HCT116 (cell line): ENCODE measurements at regions not wholly inside any gene's neighbourhood (a gene's known extent, or its start where the extent isn't known, plus 50 kb on each side); places are given as distances from the start of the nearest gene placed in this dataset.

ENCODE experiments used
- ATAC-seq: fragments of 200-7000 bp; cut with Tn5 transposase; 2 replicates; pipeline ENCODE4 v1.9.1; 2020; ENCODE audit warnings: mild to moderate bottlenecking, moderate library complexity
- BruUV-seq: library from RNA; stranded (reverse); fragments of 400-500 nt; replicated peaks from 2 replicates; lab custom pipeline; 2021; lab: Mats Ljungman, UMichigan
- CTCF ChIA-PET: fragments of 300-600 bp; sonication (Branson Sonifier 250); formaldehyde crosslinking; loops from one replicate; lab custom pipeline; 2021; ENCODE audit warnings: antibody characterized with exemption; lab: Charles Lee
- POLR2A ChIA-PET: fragments of 300-600, 350-600 bp; sonication (Branson Sonifier 250); formaldehyde crosslinking; loops from one replicate; lab custom pipeline; 2021; ENCODE audit warnings: antibody characterized with exemption; lab: Charles Lee
- RAD21 ChIA-PET, 2 experiments: fragments of 300-600 bp; sonication (Branson Sonifier 250); formaldehyde crosslinking; loops; one replicate each; lab custom pipeline; 2023; ENCODE audit warnings: low total read pairs in 2 of 2; ENCODE audit not compliant: uncharacterized antibody in 2 of 2, unreplicated experiment in 2 of 2, low non-redundant PET in 1 of 2; lab: Charles Lee
- DNase-seq: peaks from one replicate; pipeline ENCODE4 v3.0.0-alpha.2; 2010; ENCODE audit warnings: low read depth, low spot score
- H2AFZ ChIP-seq: fragments of 200-600 bp; shearing (Covaris generic), sonication (generic); 2 replicates; pipeline ENCODE4 v1.6.1; 2017; ENCODE audit warnings: low read depth, mixed run types, mixed read lengths, antibody characterized with exemption, low read length; ENCODE audit not compliant: poor library complexity, severe bottlenecking
- H3K27ac ChIP-seq: 2 replicates; pipeline ENCODE4 v1.5.1; 2012; ENCODE audit warnings: low read depth, low read length
- H3K27me3 ChIP-seq: fragments of 200-600 bp; sonication (generic); 2 replicates; pipeline ENCODE4 v1.6.1; 2016; ENCODE audit warnings: mixed run types, low read length, mixed read lengths; ENCODE audit not compliant: insufficient read depth
- H3K36me3 ChIP-seq, 2 experiments: fragments of 200-500 bp in 1 of 2; fragments of 200-600 bp in 1 of 2; sonication (Bioruptor generic) in 1 of 2; sonication (generic) in 1 of 2; 2 replicates each; pipeline versions ENCODE4 v1.5.1 to v1.6.1; 2014 to 2016; ENCODE audit warnings: low read length in 2 of 2, inconsistent platforms in 1 of 2, mixed read lengths in 1 of 2, mixed run types in 1 of 2; ENCODE audit not compliant: insufficient read depth in 2 of 2, control insufficient read depth in 1 of 2
- H3K4me1 ChIP-seq, 2 experiments: fragments of 200-600 bp in 1 of 2; sonication (generic) in 1 of 2; 2 replicates each; pipeline versions ENCODE4 v1.5.1 to v1.6.1; 2012 to 2017; ENCODE audit warnings: low read length in 2 of 2, inconsistent platforms in 1 of 2, mild to moderate bottlenecking in 1 of 2, mixed read lengths in 1 of 2, mixed run types in 1 of 2, moderate library complexity in 1 of 2; ENCODE audit not compliant: insufficient read depth in 2 of 2, control insufficient read depth in 1 of 2
- H3K4me2 ChIP-seq: fragments of 200-600 bp; sonication (generic); 2 replicates; pipeline ENCODE4 v1.6.1; 2017; ENCODE audit warnings: mixed run types, low read length, mixed read lengths
- H3K4me3 ChIP-seq, 2 experiments: fragments of 200-600 bp in 1 of 2; sonication (generic) in 1 of 2; replicated peaks in 1 of 2; 2 replicates each; pipeline ENCODE4 v1.5.1; 2011 to 2016; ENCODE audit warnings: low read length in 2 of 2, control low read depth in 1 of 2, low read depth in 1 of 2, mild to moderate bottlenecking in 1 of 2, mixed read lengths in 1 of 2, mixed run types in 1 of 2
- H3K79me2 ChIP-seq: fragments of 200-600 bp; sonication (generic); 2 replicates; pipeline ENCODE4 v1.6.1; 2017; ENCODE audit warnings: mild to moderate bottlenecking, mixed run types, low read length, moderate library complexity, mixed read lengths; ENCODE audit not compliant: insufficient read depth
- H3K9ac ChIP-seq: fragments of 200-600 bp; sonication (generic); 2 replicates; pipeline ENCODE4 v1.6.1; 2016; ENCODE audit warnings: low read length, mixed read lengths
- H3K9me2 ChIP-seq: fragments of 200-600 bp; sonication (generic), shearing (Covaris generic); 2 replicates; pipeline ENCODE4 v1.6.1; 2017; ENCODE audit warnings: mixed run types, mild to moderate bottlenecking, moderate library complexity; ENCODE audit not compliant: insufficient read depth
- H3K9me3 ChIP-seq, 2 experiments: fragments of 200-500 bp in 1 of 2; fragments of 200-600 bp in 1 of 2; sonication (Bioruptor generic) in 1 of 2; sonication (generic) in 1 of 2; 2 replicates each; pipeline ENCODE4 v1.6.1; 2014 to 2017; ENCODE audit warnings: low read length in 2 of 2, mixed read lengths in 2 of 2, inconsistent platforms in 1 of 2, low read depth in 1 of 2, mild to moderate bottlenecking in 1 of 2, mixed run types in 1 of 2, moderate library complexity in 1 of 2; ENCODE audit not compliant: control insufficient read depth in 1 of 2, insufficient read depth in 1 of 2
- H4K20me1 ChIP-seq: fragments of 200-600 bp; sonication (generic), shearing (Covaris generic); 2 replicates; pipeline ENCODE4 v1.6.1; 2017; ENCODE audit warnings: mixed run types, mild to moderate bottlenecking, moderate library complexity; ENCODE audit not compliant: insufficient read depth
- CTCF ChIP-seq, 3 experiments: fragments of 200-600 bp in 1 of 3; sonication (generic) in 1 of 3; IDR thresholded peaks in 2 of 3; conservative IDR thresholded peaks in 1 of 3; 2 replicates each; pipeline ENCODE4 v1.5.1; 2012 to 2017; ENCODE audit warnings: low read depth in 2 of 3, low read length in 2 of 3, antibody characterized with exemption in 1 of 3, borderline replicate concordance in 1 of 3, control low read depth in 1 of 3, mild to moderate bottlenecking in 1 of 3, mixed read lengths in 1 of 3, mixed run types in 1 of 3, moderate library complexity in 1 of 3; ENCODE audit not compliant: insufficient read depth in 1 of 3
- EZH2 ChIP-seq: fragments of 200-600 bp; sonication (generic); IDR thresholded peaks from 2 replicates; pipeline ENCODE4 v1.6.1; 2017; ENCODE audit warnings: antibody characterized with exemption, mixed run types
- FOSL1 ChIP-seq: IDR thresholded peaks from 2 replicates; pipeline ENCODE4 v1.6.1; 2012; ENCODE audit warnings: low read depth
- POLR2A ChIP-seq: IDR thresholded peaks from 2 replicates; pipeline ENCODE4 v1.7.0; 2011; ENCODE audit warnings: borderline replicate concordance; ENCODE audit not compliant: insufficient read depth, insufficient read length; ENCODE audit errors: extremely low read depth
- RAD21 ChIP-seq: IDR thresholded peaks from 2 replicates; pipeline ENCODE4 v1.6.1; 2012; ENCODE audit warnings: low read depth, mild to moderate bottlenecking
- TCF7L2 ChIP-seq: IDR thresholded peaks from 2 replicates; pipeline ENCODE4 v1.7.0; 2011; ENCODE audit warnings: borderline replicate concordance, inconsistent platforms; ENCODE audit not compliant: insufficient read depth, insufficient read length; ENCODE audit errors: extremely low read depth
- ZBTB33 ChIP-seq: IDR thresholded peaks from 2 replicates; pipeline ENCODE4 v1.6.1; 2011; ENCODE audit warnings: mild to moderate bottlenecking, low read length, moderate library complexity; ENCODE audit not compliant: insufficient replicate concordance; ENCODE audit errors: extremely low read depth
- ZNF274 ChIP-seq: fragments of 200-500 bp; sonication (Bioruptor generic); IDR thresholded peaks from 2 replicates; pipeline ENCODE4 v1.6.1; 2014; ENCODE audit warnings: mild to moderate bottlenecking, low read depth, low read length, inconsistent platforms
- intact Hi-C: fragments of 100-400 bp; cut with micrococcal nuclease; formaldehyde crosslinking; loops from 2 replicates; pipeline ENCODE4 v1.10.0; 2022

DNA sequence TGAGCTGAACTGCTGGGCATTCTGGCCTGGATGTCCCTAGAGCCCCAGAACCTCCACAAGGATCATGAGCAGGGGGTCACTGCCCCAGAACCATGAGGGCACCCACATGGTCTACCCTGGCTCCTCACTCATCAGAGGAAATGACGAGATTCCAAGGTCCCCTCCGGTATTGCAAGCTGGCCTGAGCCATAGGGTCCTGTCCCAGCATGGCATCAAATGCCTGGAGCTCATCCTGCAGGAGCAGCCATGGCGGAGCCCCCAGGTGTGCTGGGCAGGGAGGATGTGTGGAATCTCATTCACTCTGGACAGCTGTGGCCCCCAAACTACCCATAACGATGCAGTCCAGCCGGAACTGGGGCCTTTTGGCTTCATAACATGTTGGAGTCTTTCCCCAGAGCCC is 66.6 kb upstream of the ANTXRL start:
- H3K9me2 ChIP-seq: no peaks in the 10 kb centered on the region
- peaks cover 0 to 3% of the 10 kb centered on the region in 2 experiments; a peak in 1 of 4 replicates for H3K9me3 ChIP-seq
- TF ChIP-seq EZH2 (no peak), POLR2A (no peak), ZBTB33 (no peak), ZNF274 (no peak), FOSL1 (no peak), RAD21 (no peak)
- ATAC-seq (no peak), DNase-seq (no peak)
- H3K27me3 ChIP-seq: peaks cover 3% of the 10 kb centered on the region; the same call in 1 of the 2 replicates
- no peaks in the 10 kb centered on the region for H4K20me1 ChIP-seq
- BruUV-seq: no TSS peak
- H3K4me2 ChIP-seq: no peak overlapping the region
- no peaks in the 10 kb centered on the region for H3K4me1 ChIP-seq
- POLR2A ChIA-PET: no interaction called here
- no peak overlapping the region for H3K4me3 ChIP-seq
- no peaks in the 10 kb centered on the region for H3K36me3 ChIP-seq
- H3K79me2 ChIP-seq: no peaks in the 10 kb centered on the region
- no peak overlapping the region for H3K27ac ChIP-seq
- RAD21 ChIA-PET: no interaction called here
- CTCF ChIA-PET: no interaction called here
- H2AFZ ChIP-seq: no peak overlapping the region
- H3K9ac ChIP-seq: no peak overlapping the region
- intact Hi-C loops: loop anchor here (10.0 kb wide), 2 partner anchors 985 to 1215 kb away; partner anchors contain the start of gene ZNF22

DNA sequence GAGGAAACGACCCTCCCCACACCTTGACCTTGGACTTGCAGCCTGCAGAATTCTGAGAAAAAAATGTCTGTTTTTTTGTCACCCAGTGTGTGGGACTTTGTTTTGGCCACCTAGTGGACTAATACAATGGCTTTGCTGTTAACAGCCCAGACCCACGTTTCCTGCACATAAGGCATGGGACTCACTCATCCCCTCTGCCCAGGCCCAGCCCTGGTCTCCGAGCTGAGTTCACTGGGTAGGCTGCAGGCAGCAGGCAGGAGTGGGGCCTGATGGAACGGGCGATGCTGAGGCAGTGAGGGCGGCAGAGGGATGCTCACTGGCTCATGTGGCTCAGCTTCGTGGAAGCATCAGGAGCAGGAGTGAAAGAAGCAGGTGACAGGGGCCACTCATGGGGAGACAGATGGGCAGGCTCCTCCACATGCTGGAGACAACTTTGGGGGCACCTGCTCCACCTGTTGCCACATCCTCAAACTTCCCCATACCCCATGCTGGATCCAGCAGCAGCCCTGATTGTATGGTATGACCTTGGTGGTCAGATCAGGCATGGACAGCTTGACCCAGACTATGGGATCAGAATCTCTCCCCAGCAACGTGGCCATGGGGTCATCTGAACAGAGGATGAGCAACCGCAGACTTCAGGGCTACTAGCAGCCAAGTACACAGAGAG is 65.8 kb upstream of the ANTXRL start:
- Histone ChIP-seq H3K36me3 (no peaks in the 10 kb centered on the region), H3K4me3 (no peak overlapping the region), H3K27me3 (peaks cover 3% of the 10 kb centered on the region; the same call in 1 of the 2 replicates), H4K20me1 (no peaks in the 10 kb centered on the region), H3K79me2 (no peaks in the 10 kb centered on the region), H3K4me2 (no peak overlapping the region), H3K9ac (no peak overlapping the region), H2AFZ (no peak overlapping the region), H3K9me2 (no peaks in the 10 kb centered on the region), H3K27ac (no peak overlapping the region), H3K4me1 (no peaks in the 10 kb centered on the region), H3K9me3 (peaks cover 0 to 3% of the 10 kb centered on the region in 2 experiments; a peak in 1 of 4 replicates)
- intact Hi-C loops: loop anchor here (10.0 kb wide), 2 partner anchors 986 to 1216 kb away; partner anchors contain the start of gene ZNF22
- CTCF ChIA-PET: no interaction called here
- DNase-seq: no peak
- POLR2A ChIA-PET: no interaction called here
- RAD21 ChIA-PET: no interaction called here
- TF ChIP-seq ZBTB33 (no peak), CTCF (IDR thresholded peaks at IDR 0.05 in 2 of 3, conservative IDR thresholded peaks at IDR 0.05 in 1 of 3; ENCODE audit: borderline replicate concordance in 1 of 3, insufficient read depth in 1 of 3, low read depth in 2 of 3, low read length in 2 of 3) (peak; percentile 8 to 41 (median 41); a peak in 4 of 6 replicates), TCF7L2 (no peak)
- ATAC-seq: peak; percentile 65
- no TSS peak for BruUV-seq
